Liver (tissue), 3 donors: ENCODE measurements at regions not wholly inside any gene's neighbourhood (a gene's known extent, or its start where the extent isn't known, plus 50 kb on each side); places are given as distances from the start of the nearest gene placed in this dataset.

ENCODE experiments used
- CTCF ChIP-seq: fragments of 150-350 bp; IDR thresholded peaks from 2 replicates; pipeline ENCODE4 v1.5.1; 2017; ENCODE audit warnings: improper control_type of control experiment, low read depth, low read length; ENCODE audit not compliant: missing input control
- EGR1 ChIP-seq, 2 donors: IDR thresholded peaks; 2 replicates each; pipeline ENCODE4 v1.6.1; 2016 to 2018; ENCODE audit warnings: antibody characterized with exemption in 2 of 2, low read depth in 2 of 2
- JUND ChIP-seq, 2 donors: IDR thresholded peaks; 2 replicates each; pipeline ENCODE4 v1.6.1; 2016; ENCODE audit warnings: antibody characterized with exemption in 2 of 2
- RAD21 ChIP-seq, 2 donors: IDR thresholded peaks; 2 replicates each; pipeline ENCODE4 v1.6.1; 2016; ENCODE audit warnings: antibody characterized with exemption in 2 of 2, mild to moderate bottlenecking in 2 of 2
- REST ChIP-seq: IDR thresholded peaks from 2 replicates; pipeline ENCODE4 v1.6.1; 2016; ENCODE audit warnings: antibody characterized with exemption, mild to moderate bottlenecking
- TAF1 ChIP-seq: conservative IDR thresholded peaks from 2 replicates; pipeline ENCODE4 v1.6.1; 2016; ENCODE audit warnings: antibody characterized with exemption, mild to moderate bottlenecking
- donor health status: healthy.
- donor health status: healthy.

GRCh38 chr6:140590641-140591040, 1216.2 kb upstream of the CITED2 start:
- TF ChIP-seq CTCF: no peak
- no peak for TF ChIP-seq JUND (IDR thresholded peaks at IDR 0.05)
- no peak for TF ChIP-seq REST
- no peak for TF ChIP-seq EGR1 (IDR thresholded peaks at IDR 0.05; ENCODE audit: low read depth in 2 of 2)
- no peak for TF ChIP-seq RAD21 (IDR thresholded peaks at IDR 0.05)
- no peak for TF ChIP-seq TAF1
